T-helper 17 cell (primary cell): ENCODE measurements at regions not wholly inside any gene's neighbourhood (a gene's known extent, or its start where the extent isn't known, plus 50 kb on each side); places are given as distances from the start of the nearest gene placed in this dataset.

Experiments used
- ATAC-seq: fragments of 150-1000 bp; cut with Tn5 transposase; 2 replicates; pipeline ENCODE4 v1.10.0; 2021; ENCODE audit warnings: mild to moderate bottlenecking, moderate library complexity
- DNase-seq, 3 donors: peaks; one replicate each; pipeline versions ENCODE4 v3.0.0 to v3.0.0-alpha.2; 2020 to 2021
- H3K9me3 ChIP-seq: one replicate; pipeline ENCODE4 v1.7.0; 2013; ENCODE audit warnings: low read length, mild to moderate bottlenecking; ENCODE audit not compliant: control insufficient read depth, poor library complexity, severe bottlenecking
- H3K27ac Mint-ChIP-seq: one replicate; pipeline ENCODE4 v1.8.0; 2022; ENCODE audit warnings: mild to moderate bottlenecking, moderate library complexity, mixed read lengths
- H3K27me3 Mint-ChIP-seq: one replicate; pipeline ENCODE4 v1.8.0; 2022; ENCODE audit warnings: mixed read lengths
- H3K36me3 Mint-ChIP-seq: one replicate; pipeline ENCODE4 v1.8.0; 2022; ENCODE audit warnings: low read depth, mixed read lengths
- H3K4me1 Mint-ChIP-seq: one replicate; pipeline ENCODE4 v1.8.0; 2022; ENCODE audit warnings: mild to moderate bottlenecking, mixed read lengths
- H3K4me3 Mint-ChIP-seq: one replicate; pipeline ENCODE4 v1.8.0; 2022; ENCODE audit warnings: mild to moderate bottlenecking, moderate library complexity, mixed read lengths

- ATAC-seq (no peak), DNase-seq (no peak)
- no peak overlapping the region for H3K4me3 Mint-ChIP-seq
- H3K9me3 ChIP-seq, result no peaks in the 10 kb centered on the region
- H3K4me1 Mint-ChIP-seq, result no peaks in the 10 kb centered on the region
- H3K27me3 Mint-ChIP-seq, result peaks cover 9% of the 10 kb centered on the region
- H3K27ac Mint-ChIP-seq, result no peak overlapping the region
- no peaks in the 10 kb centered on the region for H3K36me3 Mint-ChIP-seq
Observed at GRCh38 chr3:190252080-190252479, 70.2 kb downstream of the CLDN1 start.

GRCh38 chr3:190249414-190249813, 72.8 kb downstream of the CLDN1 start:
- ATAC-seq (no peak), DNase-seq (no peak)
- Mint-ChIP-seq H3K27ac (no peak overlapping the region), H3K36me3 (no peaks in the 10 kb centered on the region), H3K4me1 (no peaks in the 10 kb centered on the region), H3K27me3 (no peaks in the 10 kb centered on the region), H3K4me3 (no peak overlapping the region)
- no peaks in the 10 kb centered on the region for H3K9me3 ChIP-seq

- no peaks in the 10 kb centered on the region for H3K9me3 ChIP-seq
- ATAC-seq (no peak), DNase-seq (no peak)
- H3K27me3 Mint-ChIP-seq, result peaks cover 7% of the 10 kb centered on the region
- no peaks in the 10 kb centered on the region for H3K4me1 Mint-ChIP-seq
- H3K36me3 Mint-ChIP-seq, result no peaks in the 10 kb centered on the region
- no peak overlapping the region for H3K27ac Mint-ChIP-seq
- no peak overlapping the region for H3K4me3 Mint-ChIP-seq
Observed at GRCh38 chr3:190242147-190242546, 80.1 kb downstream of the CLDN1 start.

- H3K9me3 ChIP-seq, result no peaks in the 10 kb centered on the region
- Mint-ChIP-seq H3K4me3 (no peak overlapping the region), H3K27ac (no peak overlapping the region), H3K4me1 (no peaks in the 10 kb centered on the region), H3K27me3 (peaks cover 24% of the 10 kb centered on the region), H3K36me3 (peaks cover 2% of the 10 kb centered on the region)
- DNase-seq (no peak), ATAC-seq (no peak)
Observed at GRCh38 chr3:190239325-190239724, 82.9 kb downstream of the CLDN1 start.

GRCh38 chr3:190238871-190239270, 83.4 kb downstream of the CLDN1 start:
- H3K27me3 Mint-ChIP-seq, result peaks cover 27% of the 10 kb centered on the region
- no peak overlapping the region for H3K4me3 Mint-ChIP-seq
- H3K36me3 Mint-ChIP-seq, result peaks cover 2% of the 10 kb centered on the region
- no peak overlapping the region for H3K27ac Mint-ChIP-seq
- no peak for DNase-seq
- H3K9me3 ChIP-seq, result no peaks in the 10 kb centered on the region
- no peaks in the 10 kb centered on the region for H3K4me1 Mint-ChIP-seq
- no peak for ATAC-seq

GRCh38 chr3:190234621-190235020, 87.6 kb downstream of the CLDN1 start:
- Mint-ChIP-seq H3K27me3 (peaks cover 43% of the 10 kb centered on the region), H3K27ac (no peak overlapping the region), H3K4me1 (no peaks in the 10 kb centered on the region), H3K4me3 (no peak overlapping the region), H3K36me3 (peaks cover 2% of the 10 kb centered on the region)
- DNase-seq (no peak), ATAC-seq (no peak)
- no peaks in the 10 kb centered on the region for H3K9me3 ChIP-seq

- H3K27me3 Mint-ChIP-seq, result peaks cover 43% of the 10 kb centered on the region
- DNase-seq (no peak), ATAC-seq (no peak)
- H3K4me3 Mint-ChIP-seq, result no peak overlapping the region
- no peak overlapping the region for H3K27ac Mint-ChIP-seq
- no peaks in the 10 kb centered on the region for H3K4me1 Mint-ChIP-seq
- no peaks in the 10 kb centered on the region for H3K36me3 Mint-ChIP-seq
- no peaks in the 10 kb centered on the region for H3K9me3 ChIP-seq
Observed at GRCh38 chr3:190229632-190230424, 92.4 kb downstream of the CLDN1 start.

- DNase-seq, result no peak
- Mint-ChIP-seq H3K27me3 (peaks cover 21% of the 10 kb centered on the region), H3K4me3 (no peak overlapping the region), H3K36me3 (no peaks in the 10 kb centered on the region), H3K27ac (no peak overlapping the region), H3K4me1 (no peaks in the 10 kb centered on the region)
- no peak for ATAC-seq
- H3K9me3 ChIP-seq, result no peaks in the 10 kb centered on the region
Observed at GRCh38 chr3:190227064-190227463, 95.2 kb downstream of the CLDN1 start.

- no peak overlapping the region for H3K4me3 Mint-ChIP-seq
- no peak for ATAC-seq
Observed at GRCh38 chr3:190224863-190225692, 97.2 kb downstream of the CLDN1 start.

GRCh38 chr3:190224456-190224855, 97.8 kb downstream of the CLDN1 start:
- H3K4me1 Mint-ChIP-seq, result no peaks in the 10 kb centered on the region
- no peak for ATAC-seq
- DNase-seq, result no peak
- no peak overlapping the region for H3K4me3 Mint-ChIP-seq
- no peak overlapping the region for H3K27ac Mint-ChIP-seq
- no peaks in the 10 kb centered on the region for H3K9me3 ChIP-seq
- peaks cover 17% of the 10 kb centered on the region for H3K27me3 Mint-ChIP-seq
- H3K36me3 Mint-ChIP-seq, result no peaks in the 10 kb centered on the region

More at GRCh38 chr3:190224863-190225692, 97.2 kb downstream of the CLDN1 start:
- no peaks in the 10 kb centered on the region for H3K9me3 ChIP-seq
- Mint-ChIP-seq H3K27me3 (peaks cover 17% of the 10 kb centered on the region), H3K4me1 (no peaks in the 10 kb centered on the region), H3K36me3 (no peaks in the 10 kb centered on the region), H3K27ac (no peak overlapping the region)
- no peak for DNase-seq

GRCh38 chr3:190222916-190223315, 99.3 kb downstream of the CLDN1 start:
- ATAC-seq, result no peak
- Mint-ChIP-seq H3K36me3 (no peaks in the 10 kb centered on the region), H3K27me3 (peaks cover 14% of the 10 kb centered on the region), H3K4me1 (no peaks in the 10 kb centered on the region), H3K27ac (no peak overlapping the region), H3K4me3 (no peak overlapping the region)
- no peaks in the 10 kb centered on the region for H3K9me3 ChIP-seq
- no peak for DNase-seq

GRCh38 chr3:190222360-190222759, 99.9 kb downstream of the CLDN1 start:
- H3K36me3 Mint-ChIP-seq, result no peaks in the 10 kb centered on the region
- H3K9me3 ChIP-seq, result no peaks in the 10 kb centered on the region
- no peak for ATAC-seq
- no peak for DNase-seq
- no peak overlapping the region for H3K27ac Mint-ChIP-seq
- H3K4me1 Mint-ChIP-seq, result no peaks in the 10 kb centered on the region
- no peak overlapping the region for H3K4me3 Mint-ChIP-seq
- H3K27me3 Mint-ChIP-seq, result peaks cover 11% of the 10 kb centered on the region

- ATAC-seq (no peak), DNase-seq (no peak)
- Mint-ChIP-seq H3K36me3 (no peaks in the 10 kb centered on the region), H3K27ac (no peak overlapping the region), H3K4me3 (no peak overlapping the region), H3K4me1 (no peaks in the 10 kb centered on the region), H3K27me3 (no peaks in the 10 kb centered on the region)
- no peaks in the 10 kb centered on the region for H3K9me3 ChIP-seq
Observed at GRCh38 chr3:190220362-190220761, 99.7 kb upstream of the P3H2 start.
